ENCODE measurements at regions not wholly inside any gene's neighbourhood (a gene's known extent, or its start where the extent isn't known, plus 50 kb on each side); places are given as distances from the start of the nearest gene placed in this dataset.

GRCh38 chr20:10745790-10746189 is 72.0 kb upstream of the JAG1 start:
- H3K27ac ChIP-seq (replicated peaks): peak overlapping the region; percentile 80
- no peaks in the 10 kb centered on the region for H3K9me3 ChIP-seq (replicated peaks)
- H3K36me3 ChIP-seq: no peaks in the 10 kb centered on the region
- intact Hi-C loops (cut with micrococcal nuclease): loop anchor here (10.0 kb wide), 1 partner anchor 119 kb away; no protein-coding TSS in a partner anchor
- H3K4me1 ChIP-seq: peaks cover 28% of the 10 kb centered on the region
- H3K4me3 ChIP-seq: no peak overlapping the region
- no peaks in the 10 kb centered on the region for H3K27me3 ChIP-seq (ENCODE audit: low read depth)
- no peak for TF ChIP-seq CTCF (IDR thresholded peaks at IDR 0.05; ENCODE audit: borderline replicate concordance)
- DNase-seq: no peak

- peak overlapping the region; percentile 80 for H3K27ac ChIP-seq (replicated peaks)
- H3K9me3 ChIP-seq (replicated peaks): no peaks in the 10 kb centered on the region
- H3K4me3 ChIP-seq: no peak overlapping the region
- DNase-seq: no peak
- intact Hi-C loops (cut with micrococcal nuclease): loop anchor here (10.0 kb wide), 1 partner anchor 118 kb away; no protein-coding TSS in a partner anchor
- H3K27me3 ChIP-seq (ENCODE audit: low read depth): no peaks in the 10 kb centered on the region
- no peak for TF ChIP-seq CTCF (IDR thresholded peaks at IDR 0.05; ENCODE audit: borderline replicate concordance)
- no peaks in the 10 kb centered on the region for H3K36me3 ChIP-seq
- H3K4me1 ChIP-seq: peaks cover 25% of the 10 kb centered on the region
Observed at GRCh38 chr20:10747019-10747418, 73.2 kb upstream of the JAG1 start.

GRCh38 chr20:10749084-10749483 is 75.3 kb upstream of the JAG1 start:
- Histone ChIP-seq H3K4me1 (peaks cover 28% of the 10 kb centered on the region), H3K27me3 (ENCODE audit: low read depth) (no peaks in the 10 kb centered on the region), H3K36me3 (no peaks in the 10 kb centered on the region), H3K9me3 (replicated peaks) (no peaks in the 10 kb centered on the region), H3K4me3 (no peak overlapping the region), H3K27ac (replicated peaks) (no peak overlapping the region)
- no peak for DNase-seq
- TF ChIP-seq CTCF (IDR thresholded peaks at IDR 0.05; ENCODE audit: borderline replicate concordance): no peak
- intact Hi-C loops (cut with micrococcal nuclease): loop anchor here (10.0 kb wide), 1 partner anchor 116 kb away; no protein-coding TSS in a partner anchor

- intact Hi-C loops (cut with micrococcal nuclease): no loop called here
- no peak for DNase-seq
- H3K36me3 ChIP-seq: no peaks in the 10 kb centered on the region
- H3K9me3 ChIP-seq (replicated peaks): no peaks in the 10 kb centered on the region
- H3K27me3 ChIP-seq (ENCODE audit: low read depth): no peaks in the 10 kb centered on the region
- no peak overlapping the region for H3K4me3 ChIP-seq
- no peak overlapping the region for H3K27ac ChIP-seq (replicated peaks)
- no peak for TF ChIP-seq CTCF (IDR thresholded peaks at IDR 0.05; ENCODE audit: borderline replicate concordance)
- H3K4me1 ChIP-seq: peaks cover 13% of the 10 kb centered on the region
Observed at GRCh38 chr20:10752206-10752605, 78.4 kb upstream of the JAG1 start.

- Histone ChIP-seq H3K27ac (replicated peaks) (no peak overlapping the region), H3K27me3 (ENCODE audit: low read depth) (no peaks in the 10 kb centered on the region), H3K4me3 (no peak overlapping the region), H3K9me3 (replicated peaks) (no peaks in the 10 kb centered on the region), H3K36me3 (no peaks in the 10 kb centered on the region), H3K4me1 (peaks cover 4% of the 10 kb centered on the region)
- no peak for DNase-seq
- intact Hi-C loops (cut with micrococcal nuclease): no loop called here
- TF ChIP-seq CTCF (IDR thresholded peaks at IDR 0.05; ENCODE audit: borderline replicate concordance): no peak
Observed at GRCh38 chr20:10754824-10755223, 81.0 kb upstream of the JAG1 start.
